ENCODE measurements at regions not wholly inside any gene's neighbourhood (a gene's known extent, or its start where the extent isn't known, plus 50 kb on each side); places are given as distances from the start of the nearest gene placed in this dataset.

GRCh38 chr10:10901906-10902305 is 115.8 kb upstream of the CELF2 start:
- TF ChIP-seq CBFB (IDR thresholded peaks at IDR 0.05; ENCODE audit: low read depth) (no peak), BCL11A (IDR thresholded peaks at IDR 0.05; ENCODE audit: low read depth, low read length) (no peak)
